ENCODE measurements at regions not wholly inside any gene's neighbourhood (a gene's known extent, or its start where the extent isn't known, plus 50 kb on each side); places are given as distances from the start of the nearest gene placed in this dataset.
"Not testable (repeated sequence)": the region's sequence is repeated elsewhere in the genome, so short reads cannot be mapped to it uniquely, and the experiment has no call there.

DNA sequence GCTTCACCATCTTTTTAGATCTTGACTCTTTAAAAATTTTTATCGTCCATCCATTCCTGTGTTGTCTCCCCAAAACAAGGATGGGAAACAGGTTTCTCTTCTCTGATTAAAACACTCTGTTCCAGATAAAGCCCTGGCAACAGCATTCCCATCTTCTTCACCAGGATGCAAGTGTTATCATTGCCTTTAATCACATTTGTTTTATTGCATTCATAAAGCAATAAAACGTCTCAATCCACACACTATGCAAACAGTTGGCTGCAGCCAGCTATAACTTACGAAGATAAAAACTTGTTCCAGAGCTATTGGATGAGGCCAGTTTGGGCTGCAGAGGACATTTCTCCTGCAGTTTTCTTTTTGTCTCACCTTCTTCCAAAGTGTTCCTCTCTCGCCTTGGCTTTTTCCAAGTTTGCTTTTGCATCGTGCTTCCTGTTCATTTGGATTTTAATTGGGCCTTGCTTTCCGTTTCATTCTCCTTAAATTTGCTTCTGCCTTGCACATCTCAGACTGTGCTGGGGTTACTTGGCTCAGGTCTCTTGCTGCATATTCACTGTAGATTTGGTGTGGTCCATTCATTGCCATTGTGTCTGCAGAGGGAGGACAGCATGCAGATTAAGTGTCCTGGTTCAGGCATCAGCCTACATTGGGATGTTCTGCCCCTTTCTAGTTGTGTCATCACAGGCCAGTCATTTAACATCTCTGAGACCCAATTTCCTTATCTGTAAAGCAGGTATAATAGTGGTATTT lies 136.5 kb upstream of the LIFR start:
- no peak for DNase-seq (ENCODE audit: insufficient read length, low spot score)
- TF ChIP-seq CTCF (IDR thresholded peaks at IDR 0.05; ENCODE audit: insufficient read depth, missing control alignments): no peak
- no peak for FAIRE-seq

DNA sequence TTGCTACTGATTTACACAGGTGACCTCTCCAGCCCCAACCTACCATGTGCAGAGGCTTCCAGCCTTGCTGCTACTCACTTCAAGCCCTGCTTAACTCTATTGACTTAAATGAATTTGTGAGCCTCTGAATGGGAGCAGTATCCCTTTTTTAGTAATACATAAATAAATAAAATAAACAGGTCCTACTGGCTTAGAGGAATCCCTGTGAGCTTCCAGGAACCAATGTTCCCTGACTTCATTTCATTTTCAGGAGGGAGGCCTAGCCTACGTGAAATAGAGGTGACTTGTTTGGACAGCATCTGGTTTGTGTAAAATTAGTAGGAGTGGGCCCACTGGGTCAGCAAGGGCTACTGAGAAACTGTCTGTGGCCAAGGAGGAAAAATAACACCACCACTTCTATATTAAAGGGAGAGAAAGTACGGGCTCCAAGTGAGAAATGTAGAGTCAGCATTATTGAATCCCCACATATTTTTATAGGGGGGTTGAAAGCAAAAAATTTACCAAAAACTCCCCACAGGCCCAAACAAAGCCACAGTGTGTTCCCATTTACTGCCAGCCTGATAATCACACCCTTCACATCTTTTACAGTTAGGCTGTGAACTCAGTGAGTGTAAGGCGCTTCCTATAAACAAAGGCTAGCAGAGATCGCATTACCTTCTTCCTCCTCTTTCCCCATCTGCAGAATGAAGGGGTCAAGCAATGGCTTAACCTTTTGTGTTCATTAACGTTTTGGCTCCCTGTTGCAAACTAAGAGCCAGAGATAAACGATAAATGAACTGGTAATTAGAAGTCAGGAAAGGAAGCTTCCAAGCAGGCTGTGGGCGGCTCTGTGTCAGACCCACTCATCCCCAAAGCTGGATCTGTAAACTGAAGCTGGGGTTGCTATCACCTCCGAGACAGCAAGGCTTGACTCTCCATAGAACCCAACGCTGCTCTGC lies 138.8 kb upstream of the LIFR start:
- TF ChIP-seq CTCF (IDR thresholded peaks at IDR 0.05; ENCODE audit: insufficient read depth, missing control alignments): no peak
- no peak for DNase-seq (ENCODE audit: insufficient read length, low spot score)
- no peak for FAIRE-seq

GRCh38 chr5:38697013-38697412 lies 140.6 kb upstream of the LIFR start:
- no peak for TF ChIP-seq CTCF (IDR thresholded peaks at IDR 0.05; ENCODE audit: insufficient read depth, missing control alignments)
- FAIRE-seq: no peak
- no peak for DNase-seq (ENCODE audit: insufficient read length, low spot score)

DNA sequence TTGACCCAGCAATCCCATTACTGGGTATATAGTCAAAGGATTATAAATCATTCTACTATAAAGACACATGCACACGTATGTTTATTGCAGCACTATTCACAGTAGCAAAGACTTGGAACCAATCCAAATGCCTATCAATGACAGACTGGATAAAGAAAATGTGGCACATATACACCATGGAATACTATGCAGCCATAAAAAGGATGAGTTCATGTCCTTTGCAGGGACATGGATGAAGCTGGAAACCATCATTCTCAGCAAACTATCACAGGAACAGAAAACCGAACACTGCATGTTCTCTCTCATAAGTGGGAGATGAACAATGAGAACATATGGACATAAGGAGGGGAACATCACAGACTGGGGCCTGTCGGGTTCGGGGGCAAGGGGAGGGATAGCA lies 140.3 kb upstream of the OSMR start:
- not testable (repeated sequence) for DNase-seq (ENCODE audit: insufficient read length, low spot score); FAIRE-seq

- no peak for TF ChIP-seq CTCF (IDR thresholded peaks at IDR 0.05; ENCODE audit: insufficient read depth, missing control alignments)
- DNase-seq (ENCODE audit: insufficient read length, low spot score): no peak
- FAIRE-seq: no peak
Observed at GRCh38 chr5:38706376-38706775, 139.4 kb upstream of the OSMR start.

DNA sequence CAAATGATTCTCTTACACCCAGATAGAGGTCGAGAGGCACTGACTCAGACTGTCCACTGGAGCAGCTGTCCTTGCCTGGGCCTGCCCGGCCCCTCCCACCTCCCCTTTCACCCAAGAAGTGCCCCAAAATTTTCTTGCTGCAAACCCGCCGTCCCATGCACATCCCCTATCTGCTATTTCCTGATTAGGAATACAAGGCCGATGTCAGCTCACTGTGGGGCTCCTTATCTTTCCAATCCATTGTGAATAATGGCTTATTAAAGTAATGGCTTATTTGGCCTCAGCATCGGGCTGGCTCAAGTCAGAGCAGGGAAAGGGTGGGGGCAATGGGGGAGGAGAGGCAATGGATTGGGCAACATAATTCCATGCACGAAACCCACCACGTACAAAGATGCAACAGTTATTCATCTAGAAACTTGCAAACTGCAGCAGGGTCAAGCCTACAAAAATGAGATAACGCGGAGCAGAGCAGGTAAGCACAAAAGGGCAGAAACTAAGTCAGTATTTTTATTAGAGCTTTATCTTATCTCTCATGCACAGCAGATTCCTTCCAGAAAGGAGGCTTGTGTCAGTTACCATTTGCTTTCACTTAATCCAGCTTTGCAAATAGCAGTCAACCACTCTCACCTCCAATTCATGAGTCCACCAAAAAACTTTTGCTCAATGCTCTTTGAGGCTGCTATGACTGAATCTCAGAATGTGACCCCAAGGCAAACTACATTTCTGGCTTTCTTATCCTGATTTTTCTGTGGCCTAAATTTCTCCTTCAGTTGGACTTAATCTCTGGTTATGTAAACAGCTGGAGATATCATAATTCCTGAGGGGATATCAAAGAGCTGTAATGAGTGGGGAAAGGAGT lies 138.2 kb upstream of the OSMR start:
- DNase-seq (ENCODE audit: insufficient read length, low spot score): no peak
- no peak for TF ChIP-seq CTCF (IDR thresholded peaks at IDR 0.05; ENCODE audit: insufficient read depth, missing control alignments)
- FAIRE-seq: no peak

GRCh38 chr5:38709678-38710306 lies 136.0 kb upstream of the OSMR start:
- FAIRE-seq (no peak), DNase-seq (ENCODE audit: insufficient read length, low spot score) (no peak)
- TF ChIP-seq CTCF (IDR thresholded peaks at IDR 0.05; ENCODE audit: insufficient read depth, missing control alignments): no peak
